Osteocyte (in vitro differentiated cells): ENCODE measurements at regions not wholly inside any gene's neighbourhood (a gene's known extent, or its start where the extent isn't known, plus 50 kb on each side); places are given as distances from the start of the nearest gene placed in this dataset.

Source experiments
- DNase-seq: peaks from one replicate; pipeline ENCODE4 v3.0.0; 2021; ENCODE audit warnings: mixed read lengths; ENCODE audit not compliant: unreplicated experiment; ENCODE audit errors: extremely low spot score
- H3K27ac Mint-ChIP-seq: one replicate; pipeline ENCODE4 v1.8.0; 2021; ENCODE audit warnings: mild to moderate bottlenecking, mixed read lengths; ENCODE audit not compliant: unreplicated experiment
- H3K27me3 Mint-ChIP-seq: one replicate; pipeline ENCODE4 v1.8.0; 2021; ENCODE audit warnings: mixed read lengths; ENCODE audit not compliant: unreplicated experiment
- H3K36me3 Mint-ChIP-seq: one replicate; pipeline ENCODE4 v1.8.0; 2021; ENCODE audit warnings: mixed read lengths; ENCODE audit not compliant: unreplicated experiment
- H3K4me1 Mint-ChIP-seq: one replicate; pipeline ENCODE4 v1.8.0; 2021; ENCODE audit warnings: mixed read lengths; ENCODE audit not compliant: unreplicated experiment
- H3K4me3 Mint-ChIP-seq: one replicate; pipeline ENCODE4 v1.8.0; 2021; ENCODE audit warnings: mild to moderate bottlenecking, moderate library complexity, mixed read lengths; ENCODE audit not compliant: unreplicated experiment
- H3K9me3 Mint-ChIP-seq: one replicate; pipeline ENCODE4 v1.8.0; 2021; ENCODE audit warnings: mixed read lengths; ENCODE audit not compliant: unreplicated experiment
- CTCF ChIP-seq: fragments of 200-600 bp; sonication (generic); IDR thresholded peaks from 2 replicates; pipeline ENCODE4 v1.5.0; 2021; ENCODE audit warnings: antibody characterized with exemption, mild to moderate bottlenecking, moderate library complexity

- H3K36me3 Mint-ChIP-seq, result no peaks in the 10 kb centered on the region
- H3K4me3 Mint-ChIP-seq, result no peak overlapping the region
- H3K4me1 Mint-ChIP-seq, result no peaks in the 10 kb centered on the region
- TF ChIP-seq CTCF, result no peak
- no peak for DNase-seq
- no peaks in the 10 kb centered on the region for H3K27me3 Mint-ChIP-seq
- no peak overlapping the region for H3K27ac Mint-ChIP-seq
- peaks cover 28% of the 10 kb centered on the region for H3K9me3 Mint-ChIP-seq
These were observed 377.0 kb downstream of the BTBD3 start for GRCh38 chr20:12294678-12295077.

GRCh38 chr20:12305188-12305950 lies 387.7 kb downstream of the BTBD3 start:
- TF ChIP-seq CTCF, result no peak
- Mint-ChIP-seq H3K27me3 (no peaks in the 10 kb centered on the region), H3K36me3 (no peaks in the 10 kb centered on the region), H3K4me1 (no peaks in the 10 kb centered on the region), H3K27ac (no peak overlapping the region), H3K9me3 (peaks cover 18% of the 10 kb centered on the region), H3K4me3 (no peak overlapping the region)
- DNase-seq, result no peak

- H3K27ac Mint-ChIP-seq, result no peak overlapping the region
- peaks cover 18% of the 10 kb centered on the region for H3K9me3 Mint-ChIP-seq
- H3K4me3 Mint-ChIP-seq, result no peak overlapping the region
- H3K4me1 Mint-ChIP-seq, result no peaks in the 10 kb centered on the region
- H3K27me3 Mint-ChIP-seq, result no peaks in the 10 kb centered on the region
- no peak for TF ChIP-seq CTCF
- no peaks in the 10 kb centered on the region for H3K36me3 Mint-ChIP-seq
- DNase-seq, result no peak
These were observed 388.4 kb downstream of the BTBD3 start for GRCh38 chr20:12306107-12306506.

GRCh38 chr20:12311094-12311865 lies 393.6 kb downstream of the BTBD3 start:
- Mint-ChIP-seq H3K4me3 (no peak overlapping the region), H3K36me3 (no peaks in the 10 kb centered on the region), H3K27ac (no peak overlapping the region), H3K9me3 (peaks cover 18% of the 10 kb centered on the region), H3K27me3 (no peaks in the 10 kb centered on the region), H3K4me1 (no peaks in the 10 kb centered on the region)
- peak; percentile 21 for DNase-seq
- TF ChIP-seq CTCF, result no peak

- TF ChIP-seq CTCF, result no peak
- Mint-ChIP-seq H3K27ac (no peak overlapping the region), H3K4me1 (no peaks in the 10 kb centered on the region)
These were observed 398.0 kb downstream of the BTBD3 start for GRCh38 chr20:12315652-12316051.

More at GRCh38 chr20:12315652-12316051, 398.0 kb downstream of the BTBD3 start:
- Mint-ChIP-seq H3K4me3 (no peak overlapping the region), H3K27me3 (no peaks in the 10 kb centered on the region), H3K9me3 (no peaks in the 10 kb centered on the region), H3K36me3 (no peaks in the 10 kb centered on the region)
- no peak for DNase-seq
